NCI-H748 (cell line): ENCODE measurements at regions not wholly inside any gene's neighbourhood (a gene's known extent, or its start where the extent isn't known, plus 50 kb on each side); places are given as distances from the start of the nearest gene placed in this dataset.

Experiments used
- DNase-seq: peaks from one replicate; lab custom pipeline; 2025; ENCODE audit not compliant: unreplicated experiment; lab: John Stamatoyannopoulos, UW

GRCh38 chr16:86372193-86372592 lies 138.1 kb upstream of the FOXF1 start:
- no peak for DNase-seq

GRCh38 chr16:86373276-86373901 lies 136.9 kb upstream of the FOXF1 start:
- no peak for DNase-seq

GRCh38 chr16:86374603-86375130 lies 135.7 kb upstream of the FOXF1 start:
- no peak for DNase-seq

GRCh38 chr16:86375364-86375763 lies 135.0 kb upstream of the FOXF1 start:
- DNase-seq: no peak

DNA sequence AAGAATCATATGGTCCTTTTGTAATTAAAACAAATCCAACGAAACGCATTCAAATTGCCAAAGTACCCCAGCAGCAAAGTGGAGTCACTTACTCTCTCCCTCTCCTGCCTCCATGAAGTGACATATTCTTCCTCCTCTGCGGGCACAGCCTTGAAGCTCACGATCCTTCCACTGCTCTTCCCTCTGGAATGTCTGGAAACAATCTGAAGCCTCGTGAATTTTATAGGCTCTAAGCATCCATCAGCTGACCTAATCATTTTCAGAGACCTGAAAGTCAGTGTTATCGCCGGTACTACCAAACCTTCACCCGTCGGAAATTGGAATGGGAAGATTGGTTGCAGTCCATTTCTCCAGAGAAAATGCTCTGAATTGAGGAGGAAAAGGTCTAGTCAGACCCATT lies 134.5 kb upstream of the FOXF1 start:
- DNase-seq: no peak

GRCh38 chr16:86376837-86377236 lies 133.5 kb upstream of the FOXF1 start:
- DNase-seq: no peak

GRCh38 chr16:86377251-86378022 lies 132.9 kb upstream of the FOXF1 start:
- DNase-seq: no peak

GRCh38 chr16:86378128-86378527 lies 132.2 kb upstream of the FOXF1 start:
- no peak for DNase-seq

GRCh38 chr16:86378831-86379504 lies 131.4 kb upstream of the FOXF1 start:
- DNase-seq: no peak

GRCh38 chr16:86379505-86379846 lies 130.9 kb upstream of the FOXF1 start:
- DNase-seq: no peak

DNA sequence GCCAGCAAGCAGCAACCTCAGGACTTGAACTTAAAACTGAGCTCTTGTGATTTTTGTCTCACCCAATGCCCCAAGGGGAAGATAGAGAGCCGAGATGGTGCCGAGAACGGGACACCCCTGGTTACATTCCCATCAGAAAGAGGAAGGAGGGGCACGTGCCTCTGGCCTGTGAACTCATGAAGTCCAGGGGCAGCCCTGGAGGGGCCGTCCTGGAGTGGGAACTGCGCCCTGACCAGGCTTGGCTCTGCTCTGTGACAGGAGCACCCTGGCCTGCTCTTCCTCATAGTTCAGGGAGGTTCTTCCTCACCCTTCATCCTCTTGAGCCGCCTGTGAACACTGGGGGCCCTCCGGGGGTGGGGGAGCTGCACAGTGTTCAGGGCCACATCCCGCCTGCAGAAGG lies 130.3 kb upstream of the FOXF1 start:
- DNase-seq: no peak

- no peak for DNase-seq
Measured at GRCh38 chr16:86381491-86381890, 128.8 kb upstream of the FOXF1 start.

GRCh38 chr16:86382067-86382773 lies 128.1 kb upstream of the FOXF1 start:
- no peak for DNase-seq

- no peak for DNase-seq
Measured at GRCh38 chr16:86382774-86383407, 127.4 kb upstream of the FOXF1 start.

DNA sequence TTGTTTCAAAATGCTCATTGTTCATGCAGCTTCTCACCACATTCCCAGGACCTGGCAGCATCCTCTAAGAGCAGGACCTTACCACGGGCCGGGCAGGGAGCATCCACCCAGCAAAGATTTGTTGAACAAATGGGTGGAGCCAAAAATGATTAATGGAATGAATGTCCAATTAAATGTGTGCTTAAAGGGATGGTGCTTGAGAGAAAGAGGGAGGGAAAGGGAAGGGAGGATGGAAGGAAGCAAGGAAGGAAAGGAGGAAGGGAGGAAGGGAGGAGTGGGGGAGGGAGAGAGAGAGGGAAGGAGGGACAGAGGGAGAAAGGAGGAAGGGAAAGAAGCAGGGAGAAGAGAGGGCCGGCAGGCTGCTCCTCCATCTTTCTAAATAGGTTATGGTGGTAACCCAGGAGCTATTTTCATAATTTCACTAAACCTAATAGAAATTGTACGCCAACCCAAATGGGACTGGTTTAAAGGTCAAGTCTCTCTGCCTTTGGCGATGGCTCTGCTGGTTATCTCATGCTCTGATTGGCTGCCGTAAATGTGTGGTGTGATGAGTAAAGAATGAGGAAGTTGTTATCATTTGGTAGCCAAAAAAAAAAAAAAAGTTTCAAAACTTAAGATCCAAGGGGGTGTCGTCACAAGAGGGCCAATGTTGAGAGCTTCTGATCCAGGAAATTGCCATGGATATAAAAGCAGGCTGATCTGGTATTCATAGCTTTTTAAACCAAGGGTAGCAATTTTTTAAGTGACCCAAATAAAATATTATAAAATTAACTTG lies 126.7 kb upstream of the FOXF1 start:
- no peak for DNase-seq

GRCh38 chr16:86384263-86384649 lies 126.1 kb upstream of the FOXF1 start:
- DNase-seq: no peak

DNA sequence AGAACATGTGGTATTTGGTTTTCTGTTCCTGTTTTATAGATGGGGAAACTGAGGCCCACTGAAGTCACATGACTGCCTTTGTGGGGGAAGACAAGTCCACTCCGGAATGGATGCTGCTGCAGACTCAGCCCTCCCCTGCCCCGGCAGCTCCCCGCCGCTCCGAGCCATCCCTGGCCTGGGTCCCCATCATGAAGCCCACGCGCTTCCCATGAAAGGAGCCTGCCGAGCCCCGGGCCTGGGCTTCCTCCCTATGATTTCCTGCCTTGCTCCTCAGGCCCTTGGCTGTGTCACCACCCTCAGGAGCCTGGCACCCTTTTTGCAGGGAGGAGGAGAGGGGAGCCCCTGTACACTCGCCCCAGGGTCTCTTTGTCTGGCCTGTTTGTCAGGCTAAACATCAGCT lies 125.3 kb upstream of the FOXF1 start:
- no peak for DNase-seq

DNA sequence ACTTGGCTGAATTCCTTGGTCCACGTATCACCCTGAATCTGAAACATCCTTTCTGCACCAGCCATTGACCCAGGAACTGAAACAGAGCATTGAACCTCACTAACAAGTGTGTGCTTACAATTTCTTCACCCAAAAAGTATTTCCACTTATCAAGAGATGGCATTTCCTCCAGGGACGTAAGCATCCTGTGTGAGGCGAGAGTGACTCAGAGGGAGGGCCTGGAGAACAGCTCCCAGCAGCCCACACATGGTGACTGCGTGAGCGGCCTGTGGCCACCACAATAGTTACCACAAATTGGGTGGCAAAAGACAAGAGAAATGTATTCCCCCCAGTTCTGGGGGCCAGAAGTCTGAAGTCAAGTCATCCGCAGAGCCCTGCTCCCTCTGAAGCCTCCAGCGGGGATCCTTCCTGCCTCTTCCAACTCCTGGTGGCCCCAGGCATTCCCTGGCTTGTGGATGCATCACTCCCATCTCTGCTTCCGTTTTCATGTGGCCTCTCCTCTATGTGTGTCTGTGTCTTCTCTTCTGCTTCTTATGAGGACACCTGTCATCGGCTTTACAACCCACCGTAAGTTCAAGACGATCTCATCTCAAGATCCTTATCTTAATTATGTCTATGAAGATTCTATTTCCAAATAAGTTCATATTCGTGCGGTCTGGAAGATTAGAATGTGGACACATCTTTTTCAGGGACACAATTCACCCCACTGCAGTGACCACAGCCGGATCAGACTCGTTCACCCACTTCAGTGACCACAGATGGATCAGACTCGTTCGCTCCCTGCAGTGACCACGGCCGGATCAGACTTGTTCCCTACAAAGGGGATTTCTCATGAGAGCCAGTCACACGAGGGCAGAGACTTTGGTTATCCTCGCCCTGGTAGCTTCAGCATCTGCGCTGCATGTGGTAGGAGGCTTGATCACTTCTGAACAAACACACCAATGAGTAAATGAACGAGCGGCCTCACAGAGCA lies 122.6 kb upstream of the FOXF1 start:
- DNase-seq: no peak

DNA sequence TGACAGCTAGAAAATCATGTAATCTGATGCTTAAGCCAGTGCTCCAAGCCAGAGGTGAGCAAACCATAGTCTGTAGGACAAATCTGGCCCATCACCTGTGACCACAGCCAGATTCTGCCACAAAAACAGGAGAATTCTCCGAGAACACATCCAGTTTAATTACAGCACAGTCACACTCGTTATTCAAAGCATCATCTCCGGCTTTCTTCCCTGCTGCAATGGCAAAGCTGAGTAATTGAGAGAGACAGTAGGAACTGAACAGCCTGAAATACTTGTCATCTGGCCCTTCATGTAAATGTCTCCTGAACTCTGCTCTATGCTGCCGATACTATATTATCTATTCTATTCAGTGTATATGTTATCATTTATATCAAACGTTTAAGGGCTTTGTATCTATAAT lies 121.4 kb upstream of the FOXF1 start:
- no peak for DNase-seq
